K562 (cell line): ENCODE measurements at regions not wholly inside any gene's neighbourhood (a gene's known extent, or its start where the extent isn't known, plus 50 kb on each side); places are given as distances from the start of the nearest gene placed in this dataset.
A peak's percentile ranks its signal among the peaks of the same experiment; 100 is the strongest.

Source experiments
- ARNT ChIP-seq, 2 experiments: fragments of 450-650 bp; IDR thresholded peaks; 2 replicates each; pipeline ENCODE4 v1.6.1; 2016; ENCODE audit warnings: mild to moderate bottlenecking in 1 of 2
- BDP1 ChIP-seq: IDR thresholded peaks from 3 replicates; pipeline ENCODE4 v1.6.1; 2011; ENCODE audit not compliant: insufficient read length, insufficient read depth
- BRD4 ChIP-seq: fragments of 200-600 bp; sonication (generic); IDR thresholded peaks from 2 replicates; pipeline ENCODE4 v1.6.1; 2017; ENCODE audit warnings: inconsistent platforms
- CBFB ChIP-seq: sonication (generic); formaldehyde crosslinking; IDR thresholded peaks from 2 replicates; pipeline ENCODE4 v1.4.0; 2020; ENCODE audit warnings: mild to moderate bottlenecking, missing genetic modification reagents
- CHD1 ChIP-seq: fragments of 200-600 bp; sonication (generic); IDR thresholded peaks from one replicate; pipeline ENCODE4 v1.6.1; 2012; ENCODE audit warnings: mild to moderate bottlenecking, moderate library complexity, low read length, inconsistent platforms
- CTCF ChIP-seq, 3 experiments: IDR thresholded peaks in 2 of 3; conservative IDR thresholded peaks in 1 of 3; 2 replicates each; pipeline ENCODE4 v1.5.1; 2011 to 2012; ENCODE audit warnings: low read length in 3 of 3, mild to moderate bottlenecking in 3 of 3, control low read depth in 2 of 3, improper control_type of control experiment in 1 of 3, inconsistent platforms in 1 of 3, low read depth in 1 of 3, mixed read lengths in 1 of 3, moderate library complexity in 1 of 3; ENCODE audit not compliant: insufficient read depth in 2 of 3
- HDAC1 ChIP-seq, 2 experiments: fragments of 450-650 bp; IDR thresholded peaks; 2 replicates each; pipeline ENCODE4 v1.6.1; 2016 to 2017; ENCODE audit warnings: inconsistent platforms in 1 of 2, mild to moderate bottlenecking in 1 of 2, moderate library complexity in 1 of 2
- HDAC2 ChIP-seq: fragments of 450-650 bp; IDR thresholded peaks from 2 replicates; pipeline ENCODE4 v1.6.1; 2016; ENCODE audit warnings: mild to moderate bottlenecking
- JUND ChIP-seq, 2 experiments: IDR thresholded peaks; 2 replicates in 1 of 2; 3 replicates in 1 of 2; pipeline ENCODE4 v1.6.1; 2011; ENCODE audit warnings: borderline replicate concordance in 2 of 2, low read depth in 2 of 2, low read length in 2 of 2, improper control_type of control experiment in 1 of 2, missing biosample characterization in 1 of 2, missing genetic modification characterization in 1 of 2, missing genetic modification reagents in 1 of 2
- NEUROD1 ChIP-seq: fragments of 150-350 bp; IDR thresholded peaks from 2 replicates; pipeline ENCODE4 v1.6.1; 2014; ENCODE audit warnings: borderline replicate concordance, low read length, low read depth; ENCODE audit not compliant: partially characterized antibody
- NKRF ChIP-seq: fragments of 450-650 bp; IDR thresholded peaks from 2 replicates; pipeline ENCODE4 v1.6.1; 2016; ENCODE audit warnings: borderline replicate concordance
- POLR2B ChIP-seq: fragments of 450-650 bp; IDR thresholded peaks from 2 replicates; pipeline ENCODE4 v1.6.1; 2018; ENCODE audit warnings: low read depth; ENCODE audit not compliant: partially characterized antibody
- SMAD3 ChIP-seq: fragments of 450-650 bp; formaldehyde crosslinking; conservative IDR thresholded peaks from 2 replicates; pipeline ENCODE4 v1.4.0; 2020; ENCODE audit warnings: mild to moderate bottlenecking
- STAT6 ChIP-seq: sonication (generic); formaldehyde crosslinking; IDR thresholded peaks from 2 replicates; pipeline ENCODE4 v1.8.1; 2023; ENCODE audit warnings: mild to moderate bottlenecking, missing genetic modification reagents
- ZBTB12 ChIP-seq: fragments of 250-450 bp; sonication (Bioruptor Pico); IDR thresholded peaks from 2 replicates; pipeline ENCODE4 v1.4.0; 2020
- ZNF124 ChIP-seq: sonication (generic); formaldehyde crosslinking; IDR thresholded peaks from 2 replicates; pipeline ENCODE4 v1.8.1; 2022; ENCODE audit warnings: missing genetic modification reagents
- ZNF280B ChIP-seq: fragments of 250-450 bp; sonication (Bioruptor Pico); IDR thresholded peaks from 2 replicates; pipeline ENCODE4 v1.5.1; 2021; ENCODE audit warnings: mild to moderate bottlenecking
- ZNF75A ChIP-seq: fragments of 450-650 bp; formaldehyde crosslinking; IDR thresholded peaks from 2 replicates; pipeline ENCODE4 v1.4.0; 2020; ENCODE audit warnings: mild to moderate bottlenecking

GRCh38 chr18:961644-962355 lies 57.1 kb downstream of the ADCYAP1 start (continued):
- TF ChIP-seq ZBTB12 (no peak), HDAC2 (peak; percentile 18; the same call in 1 of the 2 replicates), NKRF (no peak), POLR2B (no peak), CTCF (IDR thresholded peaks at IDR 0.05 in 2 of 3, conservative IDR thresholded peaks at IDR 0.05 in 1 of 3; ENCODE audit: insufficient read depth in 2 of 3, low read depth in 1 of 3, low read length in 3 of 3) (peak; percentile 74 to 98 (median 94)), CBFB (CRISPR knock-in tag) (no peak), BRD4 (0 out of 2 replicates have a peak, but pooled peaks have one; percentile 18), NEUROD1 (peak; percentile 44), SMAD3 (no peak), ARNT (IDR thresholded peaks at IDR 0.05) (peak in 1 of 2 experiments; percentile 49; a peak in 1 of 4 replicates), ZNF280B (CRISPR knock-in tag) (no peak), CHD1 (peak; percentile 44), ZNF75A (CRISPR knock-in tag) (no peak), BDP1 (no peak), HDAC1 (IDR thresholded peaks at IDR 0.05) (no peak), JUND (IDR thresholded peaks at IDR 0.05; ENCODE audit: borderline replicate concordance, low read depth, low read length) (0 out of 2 replicates have a peak, but pooled peaks have one; percentile 12), JUND (tag; IDR thresholded peaks at IDR 0.05; ENCODE audit: borderline replicate concordance, low read depth, low read length) (no peak), ZNF124 (no peak), STAT6 (CRISPR knock-in tag) (no peak)
